ENCODE measurements at regions not wholly inside any gene's neighbourhood (a gene's known extent, or its start where the extent isn't known, plus 50 kb on each side); places are given as distances from the start of the nearest gene placed in this dataset.

DNA sequence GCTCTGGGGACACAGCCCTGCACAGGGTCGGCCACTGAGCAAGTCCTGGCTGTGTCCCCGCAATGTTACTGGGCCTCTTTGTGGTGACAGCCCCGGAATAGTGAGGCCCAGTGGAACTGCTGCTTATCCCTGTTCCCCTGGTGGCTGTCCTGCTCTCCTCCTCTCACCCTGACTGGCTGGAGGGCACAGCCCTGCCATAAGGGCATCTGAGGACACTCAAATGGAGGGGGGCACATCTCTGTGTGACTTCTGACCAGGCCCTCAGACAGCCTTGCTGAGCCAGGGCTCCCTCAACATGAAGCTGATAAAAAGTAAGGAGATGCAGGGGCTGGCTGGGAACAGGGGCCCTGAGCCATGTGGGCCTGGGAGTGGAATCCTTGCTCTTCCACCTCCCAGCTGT is 127.4 kb upstream of the ATP2B2 start:
- TF ChIP-seq, protein P1, sequence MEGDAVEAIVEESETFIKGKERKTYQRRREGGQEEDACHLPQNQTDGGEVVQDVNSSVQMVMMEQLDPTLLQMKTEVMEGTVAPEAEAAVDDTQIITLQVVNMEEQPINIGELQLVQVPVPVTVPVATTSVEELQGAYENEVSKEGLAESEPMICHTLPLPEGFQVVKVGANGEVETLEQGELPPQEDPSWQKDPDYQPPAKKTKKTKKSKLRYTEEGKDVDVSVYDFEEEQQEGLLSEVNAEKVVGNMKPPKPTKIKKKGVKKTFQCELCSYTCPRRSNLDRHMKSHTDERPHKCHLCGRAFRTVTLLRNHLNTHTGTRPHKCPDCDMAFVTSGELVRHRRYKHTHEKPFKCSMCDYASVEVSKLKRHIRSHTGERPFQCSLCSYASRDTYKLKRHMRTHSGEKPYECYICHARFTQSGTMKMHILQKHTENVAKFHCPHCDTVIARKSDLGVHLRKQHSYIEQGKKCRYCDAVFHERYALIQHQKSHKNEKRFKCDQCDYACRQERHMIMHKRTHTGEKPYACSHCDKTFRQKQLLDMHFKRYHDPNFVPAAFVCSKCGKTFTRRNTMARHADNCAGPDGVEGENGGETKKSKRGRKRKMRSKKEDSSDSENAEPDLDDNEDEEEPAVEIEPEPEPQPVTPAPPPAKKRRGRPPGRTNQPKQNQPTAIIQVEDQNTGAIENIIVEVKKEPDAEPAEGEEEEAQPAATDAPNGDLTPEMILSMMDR (IDR thresholded peaks at IDR 0.05) = no peak
- no peak for TF ChIP-seq POLR2AphosphoS5 (IDR thresholded peaks at IDR 0.05)
- TF ChIP-seq POLR2A (IDR thresholded peaks at IDR 0.05) = no peak
- no peak for TF ChIP-seq EP300 (IDR thresholded peaks at IDR 0.05)

Data from gastroesophageal sphincter (tissue), 3 donors.